Astrocyte (in vitro differentiated cells and primary cell): ENCODE measurements at regions not wholly inside any gene's neighbourhood (a gene's known extent, or its start where the extent isn't known, plus 50 kb on each side); places are given as distances from the start of the nearest gene placed in this dataset.
"Not testable (repeated sequence)": the region's sequence is repeated elsewhere in the genome, so short reads cannot be mapped to it uniquely, and the experiment has no call there.

Experiments
- DNase-seq: peaks from one replicate; pipeline ENCODE4 v3.0.0-alpha.2; 2010; ENCODE audit warnings: low read depth
- FAIRE-seq: peaks from 2 replicates; lab custom pipeline; 2011; peaks lifted over from hg19 to GRCh38; lab: Jason Lieb, UNC
- H2AFZ ChIP-seq: 2 replicates; pipeline ENCODE4 v1.6.0; 2012; ENCODE audit warnings: low read depth, low read length, inconsistent platforms
- H3K27ac ChIP-seq: 2 replicates; pipeline ENCODE4 v1.5.1; 2011; ENCODE audit warnings: low read depth, low read length, inconsistent platforms
- H3K27me3 ChIP-seq: 2 replicates; pipeline ENCODE4 v1.6.0; 2011; ENCODE audit warnings: low read length, inconsistent platforms; ENCODE audit not compliant: insufficient read depth
- H3K36me3 ChIP-seq: 2 replicates; pipeline ENCODE4 v1.5.1; 2011; ENCODE audit warnings: low read length, inconsistent platforms; ENCODE audit not compliant: insufficient read depth
- H3K4me1 ChIP-seq: 2 replicates; pipeline ENCODE4 v1.5.1; 2011; ENCODE audit warnings: low read length, inconsistent platforms; ENCODE audit not compliant: insufficient read depth
- H3K4me2 ChIP-seq: 2 replicates; pipeline ENCODE4 v1.6.0; 2012; ENCODE audit warnings: low read length, inconsistent platforms
- H3K4me3 ChIP-seq: 2 replicates; pipeline ENCODE4 v1.5.1; 2011; ENCODE audit warnings: low read depth, mild to moderate bottlenecking, low read length, inconsistent platforms; ENCODE audit not compliant: insufficient read depth
- H3K79me2 ChIP-seq: 2 replicates; pipeline ENCODE4 v1.6.0; 2012; ENCODE audit warnings: mild to moderate bottlenecking, low read length, inconsistent platforms; ENCODE audit not compliant: insufficient read depth
- H3K9ac ChIP-seq: 2 replicates; pipeline ENCODE4 v1.6.0; 2012; ENCODE audit warnings: mild to moderate bottlenecking, low read length, inconsistent platforms
- H3K9me3 ChIP-seq: 2 replicates; pipeline ENCODE4 v1.5.1; 2012; ENCODE audit warnings: low read depth, mild to moderate bottlenecking, low read length, inconsistent platforms; ENCODE audit not compliant: insufficient read depth
- H4K20me1 ChIP-seq: 2 replicates; pipeline ENCODE4 v1.6.0; 2012; ENCODE audit warnings: low read length, inconsistent platforms; ENCODE audit not compliant: insufficient read depth
- H3K27ac Mint-ChIP-seq: one replicate; pipeline ENCODE4 v1.8.0; 2021; ENCODE audit warnings: mild to moderate bottlenecking, mixed read lengths; ENCODE audit not compliant: unreplicated experiment
- H3K27me3 Mint-ChIP-seq: one replicate; pipeline ENCODE4 v1.8.0; 2021; ENCODE audit warnings: low read depth, mixed read lengths; ENCODE audit not compliant: unreplicated experiment
- H3K36me3 Mint-ChIP-seq: one replicate; pipeline ENCODE4 v1.8.0; 2021; ENCODE audit warnings: low read depth, mixed read lengths; ENCODE audit not compliant: unreplicated experiment
- H3K4me1 Mint-ChIP-seq: one replicate; pipeline ENCODE4 v1.8.0; 2021; ENCODE audit warnings: low read depth, mixed read lengths; ENCODE audit not compliant: unreplicated experiment
- H3K4me3 Mint-ChIP-seq: one replicate; pipeline ENCODE4 v1.8.0; 2021; ENCODE audit warnings: mild to moderate bottlenecking, moderate library complexity, mixed read lengths; ENCODE audit not compliant: unreplicated experiment
- H3K9me3 Mint-ChIP-seq: one replicate; pipeline ENCODE4 v1.8.0; 2021; ENCODE audit warnings: mild to moderate bottlenecking, mixed read lengths; ENCODE audit not compliant: unreplicated experiment
- CTCF ChIP-seq: IDR thresholded peaks from 2 replicates; pipeline ENCODE4 v1.5.1; 2011; ENCODE audit warnings: low read depth, mild to moderate bottlenecking, inconsistent platforms, low read length, moderate library complexity; ENCODE audit not compliant: insufficient read depth
- EZH2 ChIP-seq: IDR thresholded peaks from 2 replicates; pipeline ENCODE4 v1.6.1; 2012; ENCODE audit warnings: mild to moderate bottlenecking, low read length, inconsistent platforms; ENCODE audit not compliant: insufficient read depth

- FAIRE-seq (peak; percentile 17), DNase-seq (no peak)
- no peak overlapping the region for H3K27ac ChIP-seq
- Mint-ChIP-seq H3K9me3 (peaks cover 3% of the 10 kb centered on the region), H3K36me3 (no peaks in the 10 kb centered on the region), H3K27ac (no peak overlapping the region), H3K4me1 (no peaks in the 10 kb centered on the region), H3K27me3 (no peaks in the 10 kb centered on the region), H3K4me3 (no peak overlapping the region)
- H3K4me2 ChIP-seq = no peak overlapping the region
- no peak for TF ChIP-seq CTCF
- TF ChIP-seq EZH2 = no peak
- no peaks in the 10 kb centered on the region for H3K27me3 ChIP-seq
- no peak overlapping the region for H3K4me3 ChIP-seq
- H3K9ac ChIP-seq = no peak overlapping the region
- H3K79me2 ChIP-seq = no peaks in the 10 kb centered on the region
- H2AFZ ChIP-seq = no peak overlapping the region
- no peaks in the 10 kb centered on the region for H3K4me1 ChIP-seq
- H3K36me3 ChIP-seq = no peaks in the 10 kb centered on the region
- H4K20me1 ChIP-seq = no peaks in the 10 kb centered on the region
- no peaks in the 10 kb centered on the region for H3K9me3 ChIP-seq
These were observed 113.2 kb upstream of the SNX2 start for GRCh38 chr5:122661496-122662180.

- Histone ChIP-seq H3K4me3 (no peak overlapping the region), H3K4me2 (no peak overlapping the region), H3K79me2 (no peaks in the 10 kb centered on the region), H3K9ac (no peak overlapping the region), H3K4me1 (no peaks in the 10 kb centered on the region), H4K20me1 (no peaks in the 10 kb centered on the region), H3K36me3 (no peaks in the 10 kb centered on the region), H3K27ac (no peak overlapping the region), H3K9me3 (no peaks in the 10 kb centered on the region), H3K27me3 (no peaks in the 10 kb centered on the region), H2AFZ (no peak overlapping the region)
- Mint-ChIP-seq H3K27me3 (no peaks in the 10 kb centered on the region), H3K9me3 (peaks cover 3% of the 10 kb centered on the region), H3K36me3 (no peaks in the 10 kb centered on the region), H3K27ac (no peak overlapping the region), H3K4me3 (no peak overlapping the region), H3K4me1 (no peaks in the 10 kb centered on the region)
- TF ChIP-seq CTCF (no peak), EZH2 (no peak)
- DNase-seq (no peak), FAIRE-seq (no peak)
These were observed 109.8 kb upstream of the SNX2 start for GRCh38 chr5:122665051-122665450.

GRCh38 chr5:122668552-122668951 lies 106.3 kb upstream of the SNX2 start:
- no peaks in the 10 kb centered on the region for H3K9me3 Mint-ChIP-seq
- no peaks in the 10 kb centered on the region for H3K36me3 ChIP-seq
- DNase-seq (no peak), FAIRE-seq (no peak)
- H3K9ac ChIP-seq = no peak overlapping the region
- H3K27me3 ChIP-seq = no peaks in the 10 kb centered on the region
- no peaks in the 10 kb centered on the region for H3K79me2 ChIP-seq
- no peak overlapping the region for H3K4me2 ChIP-seq
- no peaks in the 10 kb centered on the region for H3K36me3 Mint-ChIP-seq
- no peaks in the 10 kb centered on the region for H3K4me1 Mint-ChIP-seq
- no peaks in the 10 kb centered on the region for H3K27me3 Mint-ChIP-seq
- H3K27ac Mint-ChIP-seq = no peak overlapping the region
- H3K4me1 ChIP-seq = no peaks in the 10 kb centered on the region
- H3K9me3 ChIP-seq = no peaks in the 10 kb centered on the region
- TF ChIP-seq CTCF = no peak
- TF ChIP-seq EZH2 = no peak
- H2AFZ ChIP-seq = no peak overlapping the region
- no peak overlapping the region for H3K27ac ChIP-seq
- no peaks in the 10 kb centered on the region for H4K20me1 ChIP-seq
- no peak overlapping the region for H3K4me3 Mint-ChIP-seq
- no peak overlapping the region for H3K4me3 ChIP-seq

GRCh38 chr5:122669709-122670108 lies 105.2 kb upstream of the SNX2 start:
- not testable (repeated sequence) for H3K27ac ChIP-seq, H3K4me3 Mint-ChIP-seq, H3K4me1 Mint-ChIP-seq, H3K9ac ChIP-seq, H3K4me2 ChIP-seq, DNase-seq, FAIRE-seq, H2AFZ ChIP-seq, H4K20me1 ChIP-seq, H3K4me3 ChIP-seq, H3K27me3 Mint-ChIP-seq, H3K36me3 ChIP-seq, H3K27me3 ChIP-seq, H3K4me1 ChIP-seq, H3K36me3 Mint-ChIP-seq, H3K27ac Mint-ChIP-seq, H3K79me2 ChIP-seq, H3K9me3 ChIP-seq, H3K9me3 Mint-ChIP-seq
